SK-N-SH (cell line): ENCODE measurements at regions not wholly inside any gene's neighbourhood (a gene's known extent, or its start where the extent isn't known, plus 50 kb on each side); places are given as distances from the start of the nearest gene placed in this dataset.

Experiments used
- CTCF ChIP-seq: fragments of 200-600 bp; sonication (generic); IDR thresholded peaks from 2 replicates; pipeline ENCODE4 v1.6.1; 2017; ENCODE audit warnings: antibody characterized with exemption, mild to moderate bottlenecking, moderate library complexity
- FOXM1 ChIP-seq: IDR thresholded peaks from 2 replicates; pipeline ENCODE4 v1.4.0; 2012; ENCODE audit warnings: low read depth, mild to moderate bottlenecking
- MEF2A ChIP-seq: IDR thresholded peaks from 2 replicates; pipeline ENCODE4 v1.4.0; 2012; ENCODE audit warnings: low read depth, borderline replicate concordance
- POLR2AphosphoS5 ChIP-seq: IDR thresholded peaks from 2 replicates; pipeline ENCODE4 v1.6.1; 2012; ENCODE audit warnings: low read depth, low read length
- SIN3A ChIP-seq: IDR thresholded peaks from 2 replicates; pipeline ENCODE4 v1.6.1; 2012; ENCODE audit warnings: low read depth, mild to moderate bottlenecking, low read length, moderate library complexity, borderline replicate concordance
- TAF1 ChIP-seq: IDR thresholded peaks from 2 replicates; pipeline ENCODE4 v1.6.1; 2012; ENCODE audit warnings: low read depth, mild to moderate bottlenecking, low read length, moderate library complexity, borderline replicate concordance
- USF1 ChIP-seq: IDR thresholded peaks from 2 replicates; pipeline ENCODE4 v1.4.0; 2012; ENCODE audit warnings: low read depth, borderline replicate concordance

- no peak for TF ChIP-seq CTCF
- TF ChIP-seq TAF1 = no peak
- no peak for TF ChIP-seq FOXM1
- no peak for TF ChIP-seq POLR2AphosphoS5
- TF ChIP-seq SIN3A = no peak
- no peak for TF ChIP-seq USF1
- no peak for TF ChIP-seq MEF2A
These were observed 136.1 kb upstream of the FAM83B start for GRCh38 chr6:54710456-54710855.
